HepG2 (cell line): ENCODE measurements at regions not wholly inside any gene's neighbourhood (a gene's known extent, or its start where the extent isn't known, plus 50 kb on each side); places are given as distances from the start of the nearest gene placed in this dataset.

Source experiments
- ATAC-seq: fragments of 200-7000 bp; cut with Tn5 transposase; 3 replicates; pipeline ENCODE4 v1.9.1; 2020; ENCODE audit warnings: mild to moderate bottlenecking, moderate library complexity
- BruUV-seq: library from RNA; stranded (reverse); fragments of 400-500 nt; replicated peaks from 2 replicates; lab custom pipeline; 2021; lab: Mats Ljungman, UMichigan
- CTCF ChIA-PET: fragments of 300-600 bp; formaldehyde crosslinking; extraction: SDS; loops from one replicate; lab custom pipeline; 2021; ENCODE audit warnings: low total read pairs, inconsistent platforms, low intra/inter-chr PET ratio; lab: Yijun Ruan, JAX
- POLR2A ChIA-PET: fragments of 350-600 bp; sonication (Branson Sonifier 250); formaldehyde crosslinking; loops from one replicate; lab custom pipeline; 2020; ENCODE audit warnings: antibody characterized with exemption, inconsistent platforms; lab: Yijun Ruan, JAX
- DNase-seq: peaks from one replicate; pipeline ENCODE4 v3.0.0-alpha.2; 2015; ENCODE audit warnings: low spot score
- FAIRE-seq: peaks from 3 replicates; lab custom pipeline; 2011; peaks lifted over from hg19 to GRCh38; lab: Jason Lieb, UNC
- H2AFZ ChIP-seq: one replicate; pipeline ENCODE4 v1.6.1; 2011; ENCODE audit warnings: low read length, inconsistent platforms
- H3K27ac ChIP-seq: fragments of 300-600 bp; 3 replicates; pipeline ENCODE4 v1.8.0; 2011; ENCODE audit warnings: mixed run types, mild to moderate bottlenecking, mixed read lengths, low read length, inconsistent platforms; ENCODE audit not compliant: insufficient read depth; ENCODE audit errors: extremely low read length
- H3K27me3 ChIP-seq, 2 experiments: fragments of 200-600 bp in 1 of 2; 2 replicates in 1 of 2; 3 replicates in 1 of 2; pipeline versions ENCODE4 v1.6.0 to v1.8.0; 2011; ENCODE audit warnings: low read length in 2 of 2, mild to moderate bottlenecking in 2 of 2, moderate library complexity in 2 of 2, inconsistent platforms in 1 of 2; ENCODE audit not compliant: insufficient read depth in 2 of 2, control insufficient read depth in 1 of 2
- H3K36me3 ChIP-seq, 2 experiments: fragments of 200-600 bp in 1 of 2; replicated peaks in 1 of 2; 2 replicates in 1 of 2; 3 replicates in 1 of 2; pipeline versions ENCODE4 v1.5.1 to v1.8.0; 2011; ENCODE audit warnings: low read length in 2 of 2, inconsistent platforms in 1 of 2; ENCODE audit not compliant: insufficient read depth in 2 of 2, control insufficient read depth in 1 of 2
- H3K4me1 ChIP-seq: 2 replicates; pipeline ENCODE4 v1.5.1; 2012; ENCODE audit warnings: low read length, inconsistent platforms; ENCODE audit not compliant: insufficient read depth
- H3K4me2 ChIP-seq: 2 replicates; pipeline ENCODE4 v1.6.0; 2011; ENCODE audit warnings: low read depth, low read length, inconsistent platforms
- H3K4me3 ChIP-seq, 3 experiments: fragments of 200-600 bp in 1 of 3; sonication (generic), shearing (Covaris generic) in 1 of 3; replicated peaks in 1 of 3; 2 replicates each; pipeline ENCODE4 v1.5.1; 2011 to 2016; ENCODE audit warnings: low read length in 3 of 3, inconsistent platforms in 2 of 3, low read depth in 2 of 3, mild to moderate bottlenecking in 2 of 3, control low read depth in 1 of 3, mixed read lengths in 1 of 3; ENCODE audit not compliant: insufficient read depth in 1 of 3
- H3K79me2 ChIP-seq: one replicate; pipeline ENCODE4 v1.6.1; 2011; ENCODE audit warnings: low read length, inconsistent platforms; ENCODE audit not compliant: insufficient read depth
- H3K9ac ChIP-seq: 2 replicates; pipeline ENCODE4 v1.6.0; 2011; ENCODE audit warnings: mild to moderate bottlenecking, low read depth, low read length, inconsistent platforms; ENCODE audit not compliant: insufficient read depth
- H3K9me3 ChIP-seq: 2 replicates; pipeline ENCODE4 v1.5.1; 2012; ENCODE audit warnings: mild to moderate bottlenecking, low read length
- H4K20me1 ChIP-seq: 2 replicates; pipeline ENCODE4 v1.6.0; 2011; ENCODE audit warnings: inconsistent platforms, mild to moderate bottlenecking, low read length, moderate library complexity; ENCODE audit not compliant: insufficient read depth
- HIC2 ChIP-seq: sonication (generic); formaldehyde crosslinking; IDR thresholded peaks from 2 replicates; pipeline ENCODE4 v1.9.0; 2022; ENCODE audit warnings: low read depth, missing genetic modification reagents
- ISX ChIP-seq: sonication (generic); formaldehyde crosslinking; conservative IDR thresholded peaks from 2 replicates; pipeline ENCODE4 v1.5.0; 2020; ENCODE audit warnings: missing genetic modification reagents
- NR2C2 ChIP-seq: sonication (generic); formaldehyde crosslinking; IDR thresholded peaks from 2 replicates; pipeline ENCODE4 v1.4.0; 2020; ENCODE audit warnings: missing genetic modification reagents, mild to moderate bottlenecking, moderate library complexity, borderline replicate concordance
- NR2F6 ChIP-seq, 2 experiments: IDR thresholded peaks; 2 replicates each; pipeline ENCODE4 v1.6.1; 2016; ENCODE audit warnings: antibody characterized with exemption in 1 of 2, mild to moderate bottlenecking in 1 of 2
- ZHX1 ChIP-seq: sonication (generic); formaldehyde crosslinking; IDR thresholded peaks from 2 replicates; pipeline ENCODE4 v1.8.1; 2022; ENCODE audit warnings: low read depth, mild to moderate bottlenecking, missing genetic modification reagents
- WGBS: methylation state at CpG from one replicate; pipeline ENCODE4 v1.1.6; 2017; ENCODE audit warnings: low lambda C conversion rate; 5-methylcytosine and 5-hydroxymethylcytosine counted together
- in situ Hi-C: cut with HindIII; loops from 2 replicates; pipeline ENCODE4 v1.10.0; 2017; ENCODE audit warnings: low pct_unique_long_range_greater_than_20kb; ENCODE audit not compliant: extremely low pct_ligation_motif_present
- intact Hi-C: fragments of 100-400 bp; cut with micrococcal nuclease; formaldehyde crosslinking; loops from one replicate; pipeline ENCODE4 v1.10.0; 2022; ENCODE audit not compliant: unreplicated experiment
- TF ChIP-seq, protein P1 (sequence below): sonication (generic); formaldehyde crosslinking; IDR thresholded peaks from 2 replicates; pipeline ENCODE4 v1.4.0; 2020; ENCODE audit warnings: missing genetic modification reagents, borderline replicate concordance
- TF ChIP-seq, protein P2 (sequence below): fragments of 450-650 bp; IDR thresholded peaks from 2 replicates; pipeline ENCODE4 v1.6.1; 2017; ENCODE audit warnings: mild to moderate bottlenecking
- TF ChIP-seq, protein P3 (sequence below): sonication (generic); formaldehyde crosslinking; IDR thresholded peaks from 2 replicates; pipeline ENCODE4 v1.8.1; 2023; ENCODE audit warnings: mild to moderate bottlenecking, missing genetic modification reagents

DNA sequence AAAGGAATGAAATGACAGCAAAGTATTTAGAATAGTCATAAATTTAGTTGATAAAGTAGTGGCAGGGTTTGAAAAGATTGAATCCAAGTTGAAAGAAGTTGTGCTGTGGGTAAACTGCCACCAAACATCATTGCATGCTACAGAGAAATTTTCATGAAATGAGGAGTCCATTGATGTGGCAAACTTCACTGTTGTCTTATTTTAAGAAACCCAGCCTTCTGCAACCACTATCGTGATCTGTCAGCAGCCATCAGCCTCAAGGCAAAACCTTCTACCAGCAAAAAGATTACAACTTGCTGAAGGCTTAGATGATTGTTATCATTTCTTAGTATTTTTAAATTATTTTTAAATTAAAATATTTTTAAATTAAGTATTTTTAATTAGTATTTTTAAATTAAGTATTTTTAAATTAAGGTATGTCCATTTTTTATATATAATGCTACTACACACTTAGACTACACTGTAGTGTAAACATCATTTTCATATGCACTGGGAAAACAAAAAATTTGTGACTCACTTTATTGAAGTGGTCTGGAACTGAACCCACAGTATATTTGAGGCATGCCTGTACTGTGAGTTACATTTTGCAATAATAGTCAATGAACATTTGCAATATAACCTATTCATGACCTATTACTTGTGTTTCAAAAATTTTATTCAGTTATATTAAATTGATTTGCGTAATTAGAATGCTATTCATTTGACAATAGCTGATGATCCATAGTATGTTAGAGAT lies 67.2 kb upstream of the SYT1 start (continued):
- TF ChIP-seq, protein P1, sequence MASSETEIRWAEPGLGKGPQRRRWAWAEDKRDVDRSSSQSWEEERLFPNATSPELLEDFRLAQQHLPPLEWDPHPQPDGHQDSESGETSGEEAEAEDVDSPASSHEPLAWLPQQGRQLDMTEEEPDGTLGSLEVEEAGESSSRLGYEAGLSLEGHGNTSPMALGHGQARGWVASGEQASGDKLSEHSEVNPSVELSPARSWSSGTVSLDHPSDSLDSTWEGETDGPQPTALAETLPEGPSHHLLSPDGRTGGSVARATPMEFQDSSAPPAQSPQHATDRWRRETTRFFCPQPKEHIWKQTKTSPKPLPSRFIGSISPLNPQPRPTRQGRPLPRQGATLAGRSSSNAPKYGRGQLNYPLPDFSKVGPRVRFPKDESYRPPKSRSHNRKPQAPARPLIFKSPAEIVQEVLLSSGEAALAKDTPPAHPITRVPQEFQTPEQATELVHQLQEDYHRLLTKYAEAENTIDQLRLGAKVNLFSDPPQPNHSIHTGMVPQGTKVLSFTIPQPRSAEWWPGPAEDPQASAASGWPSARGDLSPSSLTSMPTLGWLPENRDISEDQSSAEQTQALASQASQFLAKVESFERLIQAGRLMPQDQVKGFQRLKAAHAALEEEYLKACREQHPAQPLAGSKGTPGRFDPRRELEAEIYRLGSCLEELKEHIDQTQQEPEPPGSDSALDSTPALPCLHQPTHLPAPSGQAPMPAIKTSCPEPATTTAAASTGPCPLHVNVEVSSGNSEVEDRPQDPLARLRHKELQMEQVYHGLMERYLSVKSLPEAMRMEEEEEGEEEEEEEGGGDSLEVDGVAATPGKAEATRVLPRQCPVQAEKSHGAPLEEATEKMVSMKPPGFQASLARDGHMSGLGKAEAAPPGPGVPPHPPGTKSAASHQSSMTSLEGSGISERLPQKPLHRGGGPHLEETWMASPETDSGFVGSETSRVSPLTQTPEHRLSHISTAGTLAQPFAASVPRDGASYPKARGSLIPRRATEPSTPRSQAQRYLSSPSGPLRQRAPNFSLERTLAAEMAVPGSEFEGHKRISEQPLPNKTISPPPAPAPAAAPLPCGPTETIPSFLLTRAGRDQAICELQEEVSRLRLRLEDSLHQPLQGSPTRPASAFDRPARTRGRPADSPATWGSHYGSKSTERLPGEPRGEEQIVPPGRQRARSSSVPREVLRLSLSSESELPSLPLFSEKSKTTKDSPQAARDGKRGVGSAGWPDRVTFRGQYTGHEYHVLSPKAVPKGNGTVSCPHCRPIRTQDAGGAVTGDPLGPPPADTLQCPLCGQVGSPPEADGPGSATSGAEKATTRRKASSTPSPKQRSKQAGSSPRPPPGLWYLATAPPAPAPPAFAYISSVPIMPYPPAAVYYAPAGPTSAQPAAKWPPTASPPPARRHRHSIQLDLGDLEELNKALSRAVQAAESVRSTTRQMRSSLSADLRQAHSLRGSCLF (CRISPR knock-in tag) = no peak
- TF ChIP-seq ZHX1 (CRISPR knock-in tag) (no peak), ISX (CRISPR knock-in tag) (no peak)

- CTCF ChIA-PET = no interaction called here
- FAIRE-seq (no peak), ATAC-seq (no peak), DNase-seq (no peak)
- intact Hi-C loops (no loop called here), in situ Hi-C loops (no loop called here)
- no peak overlapping the region for H3K27ac ChIP-seq
- H3K9ac ChIP-seq = no peak overlapping the region
- POLR2A ChIA-PET = no interaction called here
- H3K4me1 ChIP-seq = no peaks in the 10 kb centered on the region
- H3K4me3 ChIP-seq = no peak overlapping the region
- no peaks in the 10 kb centered on the region for H3K9me3 ChIP-seq
- WGBS = 0% methylated on average over 1 of the region's 1 CpG
- BruUV-seq = no TSS peak
- H3K79me2 ChIP-seq = no peaks in the 10 kb centered on the region
- no peaks in the 10 kb centered on the region for H3K36me3 ChIP-seq
- no peaks in the 10 kb centered on the region for H3K27me3 ChIP-seq
- H4K20me1 ChIP-seq = no peaks in the 10 kb centered on the region
- H3K4me2 ChIP-seq = no peak overlapping the region
- no peak overlapping the region for H2AFZ ChIP-seq
- TF ChIP-seq NR2F6 (IDR thresholded peaks at IDR 0.05) (no peak), NR2F6 (CRISPR knock-in tag; IDR thresholded peaks at IDR 0.05) (no peak), NR2C2 (CRISPR knock-in tag) (no peak), HIC2 (CRISPR knock-in tag) (no peak)
- TF ChIP-seq, protein P2, sequence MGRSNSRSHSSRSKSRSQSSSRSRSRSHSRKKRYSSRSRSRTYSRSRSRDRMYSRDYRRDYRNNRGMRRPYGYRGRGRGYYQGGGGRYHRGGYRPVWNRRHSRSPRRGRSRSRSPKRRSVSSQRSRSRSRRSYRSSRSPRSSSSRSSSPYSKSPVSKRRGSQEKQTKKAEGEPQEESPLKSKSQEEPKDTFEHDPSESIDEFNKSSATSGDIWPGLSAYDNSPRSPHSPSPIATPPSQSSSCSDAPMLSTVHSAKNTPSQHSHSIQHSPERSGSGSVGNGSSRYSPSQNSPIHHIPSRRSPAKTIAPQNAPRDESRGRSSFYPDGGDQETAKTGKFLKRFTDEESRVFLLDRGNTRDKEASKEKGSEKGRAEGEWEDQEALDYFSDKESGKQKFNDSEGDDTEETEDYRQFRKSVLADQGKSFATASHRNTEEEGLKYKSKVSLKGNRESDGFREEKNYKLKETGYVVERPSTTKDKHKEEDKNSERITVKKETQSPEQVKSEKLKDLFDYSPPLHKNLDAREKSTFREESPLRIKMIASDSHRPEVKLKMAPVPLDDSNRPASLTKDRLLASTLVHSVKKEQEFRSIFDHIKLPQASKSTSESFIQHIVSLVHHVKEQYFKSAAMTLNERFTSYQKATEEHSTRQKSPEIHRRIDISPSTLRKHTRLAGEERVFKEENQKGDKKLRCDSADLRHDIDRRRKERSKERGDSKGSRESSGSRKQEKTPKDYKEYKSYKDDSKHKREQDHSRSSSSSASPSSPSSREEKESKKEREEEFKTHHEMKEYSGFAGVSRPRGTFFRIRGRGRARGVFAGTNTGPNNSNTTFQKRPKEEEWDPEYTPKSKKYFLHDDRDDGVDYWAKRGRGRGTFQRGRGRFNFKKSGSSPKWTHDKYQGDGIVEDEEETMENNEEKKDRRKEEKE = no peak
- TF ChIP-seq, protein P3, sequence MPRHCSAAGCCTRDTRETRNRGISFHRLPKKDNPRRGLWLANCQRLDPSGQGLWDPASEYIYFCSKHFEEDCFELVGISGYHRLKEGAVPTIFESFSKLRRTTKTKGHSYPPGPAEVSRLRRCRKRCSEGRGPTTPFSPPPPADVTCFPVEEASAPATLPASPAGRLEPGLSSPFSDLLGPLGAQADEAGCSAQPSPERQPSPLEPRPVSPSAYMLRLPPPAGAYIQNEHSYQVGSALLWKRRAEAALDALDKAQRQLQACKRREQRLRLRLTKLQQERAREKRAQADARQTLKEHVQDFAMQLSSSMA (CRISPR knock-in tag) = no peak
Measured at GRCh38 chr12:78799649-78800048, 64.9 kb upstream of the SYT1 start.
